ENCODE measurements at regions not wholly inside any gene's neighbourhood (a gene's known extent, or its start where the extent isn't known, plus 50 kb on each side); places are given as distances from the start of the nearest gene placed in this dataset.
"Not testable (repeated sequence)": the region's sequence is repeated elsewhere in the genome, so short reads cannot be mapped to it uniquely, and the experiment has no call there.

- TF ChIP-seq CTCF (IDR thresholded peaks at IDR 0.05; ENCODE audit: low read depth, low read length, missing control alignments) = no peak
- H3K4me3 ChIP-seq (replicated peaks; ENCODE audit: low read depth, low read length) = no peak overlapping the region
- no peak for DNase-seq (ENCODE audit: extremely low read depth, low read depth)
These were observed 57.0 kb upstream of the HCRTR2 start for GRCh38 chr6:55117267-55117666.

GRCh38 chr6:55124241-55124640 is 50.1 kb upstream of the HCRTR2 start:
- not testable (repeated sequence) for H3K4me3 ChIP-seq (replicated peaks; ENCODE audit: low read depth, low read length); DNase-seq (ENCODE audit: extremely low read depth, low read depth)

Measured in HFF-Myc (cell line).